ENCODE measurements at regions not wholly inside any gene's neighbourhood (a gene's known extent, or its start where the extent isn't known, plus 50 kb on each side); places are given as distances from the start of the nearest gene placed in this dataset.

DNA sequence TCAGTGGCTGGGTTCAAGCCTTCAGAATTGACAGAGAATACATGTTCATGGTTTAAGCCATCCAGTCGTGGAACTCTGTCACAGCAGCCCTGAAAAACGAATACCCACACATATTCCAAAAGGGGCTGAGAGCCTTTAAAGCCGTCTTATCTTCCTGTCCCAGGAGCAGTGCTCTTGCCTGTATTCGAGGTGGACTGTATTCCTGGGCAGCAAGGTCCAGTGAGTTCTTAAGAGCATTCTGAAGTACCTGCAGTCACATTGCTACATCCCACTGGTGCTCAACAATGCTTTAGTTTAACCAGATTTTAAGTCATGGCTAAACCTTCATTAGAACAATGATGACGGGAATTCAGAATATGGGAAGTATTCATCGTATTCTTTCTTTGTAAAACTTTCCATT lies 380.7 kb upstream of the KLF4 start:
- Histone ChIP-seq H3K9ac (ENCODE audit: insufficient read depth, low read depth, low read length) (no peak overlapping the region), H3K4me3 (replicated peaks in 1 of 3; ENCODE audit: insufficient read depth in 1 of 3, low read depth in 2 of 3, low read length in 3 of 3) (no peak overlapping the region), H3K36me3 (replicated peaks in 1 of 2; ENCODE audit: control insufficient read depth in 1 of 2, insufficient read depth in 2 of 2, low read length in 2 of 2) (no peaks in the 10 kb centered on the region), H3K27ac (ENCODE audit: extremely low read length, insufficient read depth, low read length) (no peak overlapping the region), H4K20me1 (ENCODE audit: insufficient read depth, low read length) (no peaks in the 10 kb centered on the region), H3K4me1 (ENCODE audit: insufficient read depth, low read length) (no peaks in the 10 kb centered on the region), H3K4me2 (ENCODE audit: low read depth, low read length) (no peak overlapping the region), H3K9me3 (ENCODE audit: low read length) (no peaks in the 10 kb centered on the region), H3K79me2 (ENCODE audit: insufficient read depth, low read length) (no peaks in the 10 kb centered on the region), H2AFZ (ENCODE audit: low read length) (no peak overlapping the region), H3K27me3 (ENCODE audit: control insufficient read depth in 1 of 2, insufficient read depth in 2 of 2, low read length in 2 of 2) (no peaks in the 10 kb centered on the region)
- 8% methylated on average over 6 of the region's 6 CpGs for WGBS (ENCODE audit: low lambda C conversion rate)
- FAIRE-seq (no peak), DNase-seq (ENCODE audit: low spot score) (no peak), ATAC-seq (no peak)
- ChIA-PET CTCF (ENCODE audit: low intra/inter-chr PET ratio, low total read pairs) (no interaction called here), POLR2A (no interaction called here)
- no TSS peak for BruUV-seq (replicated peaks)
- intact Hi-C loops (cut with micrococcal nuclease; ENCODE audit: unreplicated experiment) (no loop called here), in situ Hi-C loops (cut with HindIII; ENCODE audit: extremely low pct_ligation_motif_present, low pct_unique_long_range_greater_than_20kb) (no loop called here)
- TF ChIP-seq TAF15 (IDR thresholded peaks at IDR 0.05; ENCODE audit: low read depth, low read length, poor library complexity, severe bottlenecking): no peak
- TF ChIP-seq FOXK2 (IDR thresholded peaks at IDR 0.05): no peak
- no peak for TF ChIP-seq GTF2F1 (IDR thresholded peaks at IDR 0.05; ENCODE audit: low read length)
- TF ChIP-seq, protein P1, sequence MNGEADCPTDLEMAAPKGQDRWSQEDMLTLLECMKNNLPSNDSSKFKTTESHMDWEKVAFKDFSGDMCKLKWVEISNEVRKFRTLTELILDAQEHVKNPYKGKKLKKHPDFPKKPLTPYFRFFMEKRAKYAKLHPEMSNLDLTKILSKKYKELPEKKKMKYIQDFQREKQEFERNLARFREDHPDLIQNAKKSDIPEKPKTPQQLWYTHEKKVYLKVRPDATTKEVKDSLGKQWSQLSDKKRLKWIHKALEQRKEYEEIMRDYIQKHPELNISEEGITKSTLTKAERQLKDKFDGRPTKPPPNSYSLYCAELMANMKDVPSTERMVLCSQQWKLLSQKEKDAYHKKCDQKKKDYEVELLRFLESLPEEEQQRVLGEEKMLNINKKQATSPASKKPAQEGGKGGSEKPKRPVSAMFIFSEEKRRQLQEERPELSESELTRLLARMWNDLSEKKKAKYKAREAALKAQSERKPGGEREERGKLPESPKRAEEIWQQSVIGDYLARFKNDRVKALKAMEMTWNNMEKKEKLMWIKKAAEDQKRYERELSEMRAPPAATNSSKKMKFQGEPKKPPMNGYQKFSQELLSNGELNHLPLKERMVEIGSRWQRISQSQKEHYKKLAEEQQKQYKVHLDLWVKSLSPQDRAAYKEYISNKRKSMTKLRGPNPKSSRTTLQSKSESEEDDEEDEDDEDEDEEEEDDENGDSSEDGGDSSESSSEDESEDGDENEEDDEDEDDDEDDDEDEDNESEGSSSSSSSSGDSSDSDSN (CRISPR knock-in tag; IDR thresholded peaks at IDR 0.05): no peak
- TF ChIP-seq RXRA (CRISPR knock-in tag; IDR thresholded peaks at IDR 0.05): no peak
- TF ChIP-seq, protein P2, sequence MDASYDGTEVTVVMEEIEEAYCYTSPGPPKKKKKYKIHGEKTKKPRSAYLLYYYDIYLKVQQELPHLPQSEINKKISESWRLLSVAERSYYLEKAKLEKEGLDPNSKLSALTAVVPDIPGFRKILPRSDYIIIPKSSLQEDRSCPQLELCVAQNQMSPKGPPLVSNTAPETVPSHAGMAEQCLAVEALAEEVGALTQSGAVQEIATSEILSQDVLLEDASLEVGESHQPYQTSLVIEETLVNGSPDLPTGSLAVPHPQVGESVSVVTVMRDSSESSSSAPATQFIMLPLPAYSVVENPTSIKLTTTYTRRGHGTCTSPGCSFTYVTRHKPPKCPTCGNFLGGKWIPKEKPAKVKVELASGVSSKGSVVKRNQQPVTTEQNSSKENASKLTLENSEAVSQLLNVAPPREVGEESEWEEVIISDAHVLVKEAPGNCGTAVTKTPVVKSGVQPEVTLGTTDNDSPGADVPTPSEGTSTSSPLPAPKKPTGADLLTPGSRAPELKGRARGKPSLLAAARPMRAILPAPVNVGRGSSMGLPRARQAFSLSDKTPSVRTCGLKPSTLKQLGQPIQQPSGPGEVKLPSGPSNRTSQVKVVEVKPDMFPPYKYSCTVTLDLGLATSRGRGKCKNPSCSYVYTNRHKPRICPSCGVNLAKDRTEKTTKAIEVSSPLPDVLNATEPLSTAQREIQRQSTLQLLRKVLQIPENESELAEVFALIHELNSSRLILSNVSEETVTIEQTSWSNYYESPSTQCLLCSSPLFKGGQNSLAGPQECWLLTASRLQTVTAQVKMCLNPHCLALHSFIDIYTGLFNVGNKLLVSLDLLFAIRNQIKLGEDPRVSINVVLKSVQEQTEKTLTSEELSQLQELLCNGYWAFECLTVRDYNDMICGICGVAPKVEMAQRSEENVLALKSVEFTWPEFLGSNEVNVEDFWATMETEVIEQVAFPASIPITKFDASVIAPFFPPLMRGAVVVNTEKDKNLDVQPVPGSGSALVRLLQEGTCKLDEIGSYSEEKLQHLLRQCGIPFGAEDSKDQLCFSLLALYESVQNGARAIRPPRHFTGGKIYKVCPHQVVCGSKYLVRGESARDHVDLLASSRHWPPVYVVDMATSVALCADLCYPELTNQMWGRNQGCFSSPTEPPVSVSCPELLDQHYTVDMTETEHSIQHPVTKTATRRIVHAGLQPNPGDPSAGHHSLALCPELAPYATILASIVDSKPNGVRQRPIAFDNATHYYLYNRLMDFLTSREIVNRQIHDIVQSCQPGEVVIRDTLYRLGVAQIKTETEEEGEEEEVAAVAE (CRISPR knock-in tag; IDR thresholded peaks at IDR 0.05; ENCODE audit: borderline replicate concordance): no peak
- no peak for TF ChIP-seq ZNF598 (CRISPR knock-in tag; IDR thresholded peaks at IDR 0.05; ENCODE audit: borderline replicate concordance)
- no peak for TF ChIP-seq ZNF274 (CRISPR knock-in tag; IDR thresholded peaks at IDR 0.05)
- TF ChIP-seq TSC22D2 (CRISPR knock-in tag; IDR thresholded peaks at IDR 0.05; ENCODE audit: borderline replicate concordance): no peak

All from HepG2 (cell line).